ENCODE measurements at regions not wholly inside any gene's neighbourhood (a gene's known extent, or its start where the extent isn't known, plus 50 kb on each side); places are given as distances from the start of the nearest gene placed in this dataset.

DNA sequence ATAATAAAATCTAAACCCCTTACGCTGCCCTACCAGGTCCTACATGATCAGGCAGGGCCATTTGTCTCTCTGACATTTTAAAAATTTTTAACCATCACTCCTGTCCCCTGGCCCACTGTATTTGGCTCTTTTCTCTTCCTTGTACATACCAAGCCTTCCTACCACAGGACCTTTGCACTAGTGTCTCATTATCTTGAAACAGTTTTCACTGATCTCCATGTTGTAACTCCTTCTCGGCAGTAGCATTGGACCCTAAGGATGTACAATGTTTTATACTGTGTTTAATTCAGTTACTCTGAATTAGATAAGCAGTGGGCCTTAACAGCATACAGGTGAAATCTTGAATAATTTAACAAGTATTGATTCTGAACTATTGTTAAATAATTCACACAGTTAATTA lies 330.7 kb downstream of the UTRN start:
- Histone ChIP-seq H3K9me3 (no peaks in the 10 kb centered on the region), H3K4me1 (no peaks in the 10 kb centered on the region), H3K4me3 (no peak overlapping the region), H3K36me3 (no peaks in the 10 kb centered on the region), H3K27me3 (ENCODE audit: low read depth) (no peaks in the 10 kb centered on the region), H3K27ac (no peak overlapping the region)
- intact Hi-C loops (cut with DNase I) = no loop called here
- no peak for TF ChIP-seq CTCF (IDR thresholded peaks at IDR 0.05)
- ATAC-seq (no peak), DNase-seq (no peak)

- Histone ChIP-seq H3K4me3 (no peak overlapping the region), H3K27ac (no peak overlapping the region), H3K36me3 (no peaks in the 10 kb centered on the region), H3K27me3 (ENCODE audit: low read depth) (no peaks in the 10 kb centered on the region), H3K9me3 (no peaks in the 10 kb centered on the region), H3K4me1 (no peaks in the 10 kb centered on the region)
- DNase-seq = no peak
- no peak for TF ChIP-seq CTCF (IDR thresholded peaks at IDR 0.05)
- no peak for ATAC-seq
- intact Hi-C loops (cut with DNase I) = no loop called here
Measured at GRCh38 chr6:144617191-144617590, 332.1 kb downstream of the UTRN start.

DNA sequence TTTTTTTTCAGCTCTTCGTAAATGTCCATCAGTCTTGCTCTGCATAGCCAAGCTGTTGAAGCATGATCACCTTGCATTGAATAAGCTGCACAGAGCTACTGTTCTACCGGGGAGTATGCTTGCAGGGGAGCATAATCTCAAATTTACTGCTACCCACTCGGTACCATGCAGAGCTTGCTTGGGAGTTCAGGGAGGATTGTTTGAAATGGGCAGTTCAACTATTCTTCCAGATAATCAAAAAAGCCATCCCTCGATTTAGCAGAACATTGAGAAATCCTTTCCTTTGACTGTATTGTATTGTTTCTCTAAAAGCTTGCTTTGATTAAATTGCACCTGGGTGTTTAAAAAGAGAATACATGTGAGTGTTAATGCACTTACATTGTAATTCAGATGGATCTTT lies 332.6 kb downstream of the UTRN start:
- Histone ChIP-seq H3K27ac (no peak overlapping the region), H3K9me3 (no peaks in the 10 kb centered on the region), H3K27me3 (ENCODE audit: low read depth) (no peaks in the 10 kb centered on the region), H3K4me3 (no peak overlapping the region), H3K4me1 (no peaks in the 10 kb centered on the region), H3K36me3 (no peaks in the 10 kb centered on the region)
- no peak for TF ChIP-seq CTCF (IDR thresholded peaks at IDR 0.05)
- no peak for DNase-seq
- intact Hi-C loops (cut with DNase I) = no loop called here
- ATAC-seq = no peak

DNA sequence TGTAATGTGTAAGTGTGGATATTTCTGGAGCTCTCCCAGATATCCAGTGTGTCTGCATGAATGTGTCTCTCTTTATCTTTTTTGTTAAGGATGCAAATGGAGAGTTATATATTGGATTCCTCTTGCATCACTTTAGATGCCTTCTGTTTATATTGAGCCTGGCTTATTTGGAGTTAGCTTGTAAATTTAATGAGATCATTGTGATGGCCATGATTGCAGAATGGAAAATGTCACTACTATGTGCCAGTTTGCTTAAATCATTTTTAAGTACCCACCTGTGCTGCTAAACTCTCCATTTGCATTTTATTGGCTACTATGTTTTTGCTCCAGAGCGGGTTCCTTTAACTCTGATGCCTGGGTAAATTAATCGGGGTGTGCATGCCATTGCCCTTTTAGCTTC lies 334.8 kb downstream of the UTRN start:
- Histone ChIP-seq H3K4me3 (no peak overlapping the region), H3K27ac (no peak overlapping the region), H3K9me3 (no peaks in the 10 kb centered on the region), H3K4me1 (no peaks in the 10 kb centered on the region), H3K27me3 (ENCODE audit: low read depth) (no peaks in the 10 kb centered on the region), H3K36me3 (no peaks in the 10 kb centered on the region)
- intact Hi-C loops (cut with DNase I) = no loop called here
- no peak for DNase-seq
- no peak for TF ChIP-seq CTCF (IDR thresholded peaks at IDR 0.05)
- no peak for ATAC-seq

DNA sequence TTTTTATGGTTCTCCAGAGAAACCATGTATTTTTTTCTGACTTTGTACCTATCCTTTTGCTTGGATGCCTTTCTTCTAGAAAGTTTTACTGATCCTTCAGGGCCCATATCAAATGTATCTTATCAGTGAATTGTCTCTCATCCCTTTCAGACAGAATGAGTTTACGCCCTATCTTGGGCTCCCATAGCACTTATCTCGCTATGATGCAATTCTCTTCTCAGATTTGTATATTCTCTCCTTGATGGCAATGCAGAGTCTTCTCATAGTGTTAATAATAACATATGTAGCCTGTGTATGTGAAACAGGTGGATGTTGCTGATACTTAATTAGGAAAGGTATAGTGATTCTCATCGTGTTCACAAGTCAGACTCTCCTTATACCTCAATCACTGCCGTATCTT lies 336.2 kb downstream of the UTRN start:
- H3K27ac ChIP-seq = no peak overlapping the region
- no peaks in the 10 kb centered on the region for H3K36me3 ChIP-seq
- no peaks in the 10 kb centered on the region for H3K4me1 ChIP-seq
- H3K4me3 ChIP-seq = no peak overlapping the region
- no peaks in the 10 kb centered on the region for H3K27me3 ChIP-seq (ENCODE audit: low read depth)
- no peaks in the 10 kb centered on the region for H3K9me3 ChIP-seq
- no peak for TF ChIP-seq CTCF (IDR thresholded peaks at IDR 0.05)
- no peak for DNase-seq
- intact Hi-C loops (cut with DNase I) = no loop called here
- no peak for ATAC-seq

DNA sequence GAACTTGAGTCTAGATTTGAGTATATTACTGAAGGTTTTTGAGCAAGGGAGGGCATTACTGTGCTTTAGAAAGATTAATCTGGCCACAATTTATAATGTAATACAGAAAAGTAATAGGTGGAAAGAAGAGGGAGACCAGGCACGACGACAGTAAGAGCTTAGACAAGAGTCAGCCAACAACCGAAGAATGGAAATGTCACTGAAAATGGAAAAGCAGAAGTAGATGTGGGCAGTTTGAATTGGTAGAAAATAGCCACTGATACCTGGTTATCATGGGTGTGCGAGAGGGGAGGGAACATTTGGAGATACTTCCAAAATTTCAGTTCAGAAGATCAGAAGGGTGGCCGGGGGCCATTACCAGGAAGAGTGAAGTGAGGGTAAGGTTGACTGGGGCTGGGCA lies 339.1 kb downstream of the UTRN start:
- Histone ChIP-seq H3K27ac (no peak overlapping the region), H3K4me1 (no peaks in the 10 kb centered on the region), H3K27me3 (ENCODE audit: low read depth) (no peaks in the 10 kb centered on the region), H3K36me3 (no peaks in the 10 kb centered on the region), H3K4me3 (no peak overlapping the region), H3K9me3 (no peaks in the 10 kb centered on the region)
- intact Hi-C loops (cut with DNase I) = no loop called here
- ATAC-seq (no peak), DNase-seq (no peak)
- no peak for TF ChIP-seq CTCF (IDR thresholded peaks at IDR 0.05)
